Naive thymus-derived CD8-positive, alpha-beta T cell (primary cell): ENCODE measurements at regions not wholly inside any gene's neighbourhood (a gene's known extent, or its start where the extent isn't known, plus 50 kb on each side); places are given as distances from the start of the nearest gene placed in this dataset.
"Not testable (repeated sequence)": the region's sequence is repeated elsewhere in the genome, so short reads cannot be mapped to it uniquely, and the experiment has no call there.

Experiments
- ATAC-seq, 2 donors: fragments of 150-1000 bp; cut with Tn5 transposase in 1 of 2; sonication (Bioruptor Pico), chemical (Tn5 transposase) in 1 of 2; 1 replicate in 1 of 2; 2 replicates in 1 of 2; pipeline ENCODE4 v1.10.0; 2021; ENCODE audit warnings: mild to moderate bottlenecking in 2 of 2, moderate library complexity in 2 of 2
- POLR2A ChIA-PET: fragments of 350-600 bp; sonication (Branson Sonifier 250); formaldehyde crosslinking; loops from one replicate; lab custom pipeline; 2021; ENCODE audit warnings: antibody characterized with exemption; lab: Charles Lee
- DNase-seq, 10 donors: peaks; one replicate each; pipeline versions ENCODE4 v3.0.0 to v3.0.0-alpha.2; 2020 to 2022
- H3K27ac Mint-ChIP-seq, 10 donors: one replicate each; pipeline ENCODE4 v1.8.0; 2020 to 2022; ENCODE audit warnings: mild to moderate bottlenecking in 10 of 10, mixed read lengths in 10 of 10, moderate library complexity in 4 of 10, inconsistent platforms in 1 of 10
- H3K27me3 Mint-ChIP-seq, 5 donors: one replicate each; pipeline ENCODE4 v1.8.0; 2021 to 2022; ENCODE audit warnings: mixed read lengths in 5 of 5
- H3K36me3 Mint-ChIP-seq, 3 donors: one replicate each; pipeline ENCODE4 v1.8.0; 2020 to 2022; ENCODE audit warnings: mixed read lengths in 3 of 3, mild to moderate bottlenecking in 2 of 3, inconsistent platforms in 1 of 3
- H3K4me1 Mint-ChIP-seq, 4 donors: one replicate each; pipeline ENCODE4 v1.8.0; 2021 to 2022; ENCODE audit warnings: mixed read lengths in 4 of 4
- H3K4me3 Mint-ChIP-seq, 10 donors: one replicate each; pipeline ENCODE4 v1.8.0; 2020 to 2022; ENCODE audit warnings: mild to moderate bottlenecking in 10 of 10, mixed read lengths in 10 of 10, moderate library complexity in 6 of 10, inconsistent platforms in 1 of 10
- H3K9me3 Mint-ChIP-seq, 9 donors: one replicate each; pipeline ENCODE4 v1.8.0; 2020 to 2022; ENCODE audit warnings: mixed read lengths in 9 of 9, mild to moderate bottlenecking in 3 of 9, inconsistent platforms in 1 of 9, moderate library complexity in 1 of 9

DNA sequence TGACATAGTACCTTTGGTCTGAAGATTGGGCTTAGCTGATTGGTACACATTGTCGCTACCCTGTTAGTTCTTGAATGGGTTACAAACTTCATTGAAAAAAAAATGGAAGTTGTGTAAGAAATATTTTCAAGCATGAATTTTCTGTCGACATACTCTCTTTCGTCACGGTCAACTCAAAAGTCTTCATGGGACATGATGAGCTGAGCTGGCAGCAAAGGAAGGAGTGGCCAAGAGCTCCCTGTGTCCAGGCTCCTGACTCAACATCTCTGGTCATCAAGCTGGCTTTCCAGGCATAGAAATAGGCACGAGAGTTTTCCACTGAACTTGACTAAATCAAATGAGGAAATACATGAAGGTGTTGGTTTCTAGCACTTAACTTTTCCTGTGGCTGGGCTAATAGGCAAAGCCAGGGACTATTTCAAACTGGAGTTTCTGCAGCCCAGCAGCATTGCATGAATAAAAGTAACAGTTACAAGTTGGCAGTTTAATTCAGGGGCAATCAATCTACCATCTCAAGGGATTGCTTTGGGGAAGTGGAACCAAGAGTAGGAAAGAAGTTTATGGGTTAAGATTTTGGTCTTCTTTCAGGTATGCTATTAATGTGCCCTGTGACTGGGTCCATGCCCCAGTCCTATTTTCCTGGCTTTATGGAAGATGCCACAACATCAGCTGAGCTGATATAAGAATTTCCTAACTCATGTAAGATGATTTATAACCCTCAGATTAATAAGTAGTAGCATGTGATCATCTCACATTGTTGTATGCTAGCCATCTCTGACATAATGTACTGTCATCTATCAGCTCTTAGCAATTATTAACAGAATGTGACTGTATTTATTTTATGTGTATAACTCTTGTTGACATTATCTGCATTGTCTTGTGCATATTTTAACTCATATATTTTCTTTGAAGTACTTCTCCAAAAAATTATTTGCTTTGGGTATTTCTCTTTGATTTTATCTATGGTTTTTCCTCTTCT lies 385.8 kb downstream of the DLEU7 start:
- POLR2A ChIA-PET: interaction anchor here (0.7 kb wide), 1 partner anchor 1641 kb away, joined by 3 read pairs; no protein-coding TSS in a partner anchor
- no peak for DNase-seq
- Mint-ChIP-seq H3K9me3 (no peaks in the 10 kb centered on the region), H3K4me1 (peaks cover 0 to 8% (median 0%) of the 10 kb centered on the region in 4 donors), H3K36me3 (no peaks in the 10 kb centered on the region), H3K27me3 (no peaks in the 10 kb centered on the region), H3K4me3 (no peak overlapping the region), H3K27ac (no peak overlapping the region)
- no peak for ATAC-seq

DNA sequence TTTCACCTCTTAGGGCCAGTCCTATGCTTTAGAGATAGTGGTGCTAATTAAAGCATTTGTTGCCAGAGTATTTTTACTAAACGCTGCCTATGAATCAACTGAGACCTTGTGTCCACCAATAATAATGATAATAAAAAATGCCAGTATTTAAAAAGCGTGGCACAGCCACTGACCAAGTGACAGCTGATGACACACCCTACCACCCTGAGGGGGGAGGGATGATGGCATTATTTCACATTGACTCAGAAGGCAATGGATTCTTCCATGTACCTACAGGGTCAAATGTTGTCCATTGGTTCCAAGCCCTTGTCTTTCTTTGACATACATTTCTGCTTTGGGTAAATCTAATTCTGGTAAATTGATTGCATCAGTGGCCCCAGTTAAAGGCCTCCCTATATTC lies 384.4 kb downstream of the DLEU7 start:
- Mint-ChIP-seq H3K27ac (no peak overlapping the region), H3K9me3 (no peaks in the 10 kb centered on the region), H3K27me3 (no peaks in the 10 kb centered on the region), H3K36me3 (no peaks in the 10 kb centered on the region), H3K4me1 (peaks cover 0 to 8% (median 0%) of the 10 kb centered on the region in 4 donors), H3K4me3 (no peak overlapping the region)
- no peak for DNase-seq
- POLR2A ChIA-PET: no interaction called here
- no peak for ATAC-seq

DNA sequence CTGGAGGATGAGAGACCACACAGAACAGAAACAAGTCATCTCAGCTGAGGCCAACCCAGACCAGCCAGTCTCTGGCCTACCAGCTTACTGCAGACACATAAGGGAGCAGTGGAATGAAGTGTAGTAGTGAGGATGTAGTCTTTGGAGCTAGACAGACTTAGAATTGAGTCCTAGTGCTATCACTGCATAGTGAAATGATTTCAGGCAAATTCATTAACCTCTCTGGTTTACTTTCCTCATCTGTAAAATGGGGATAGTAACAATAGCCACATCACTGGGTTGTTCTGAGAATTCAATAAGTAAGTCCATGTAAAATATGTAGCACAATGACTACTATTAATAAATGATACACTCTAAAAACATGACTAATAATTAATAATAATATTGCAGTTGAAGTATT lies 383.8 kb downstream of the DLEU7 start:
- DNase-seq: no peak
- H3K4me1 Mint-ChIP-seq: peaks cover 0 to 8% (median 0%) of the 10 kb centered on the region in 4 donors
- POLR2A ChIA-PET: no interaction called here
- no peaks in the 10 kb centered on the region for H3K27me3 Mint-ChIP-seq
- no peaks in the 10 kb centered on the region for H3K9me3 Mint-ChIP-seq
- H3K4me3 Mint-ChIP-seq: no peak overlapping the region
- no peaks in the 10 kb centered on the region for H3K36me3 Mint-ChIP-seq
- ATAC-seq: no peak
- no peak overlapping the region for H3K27ac Mint-ChIP-seq

DNA sequence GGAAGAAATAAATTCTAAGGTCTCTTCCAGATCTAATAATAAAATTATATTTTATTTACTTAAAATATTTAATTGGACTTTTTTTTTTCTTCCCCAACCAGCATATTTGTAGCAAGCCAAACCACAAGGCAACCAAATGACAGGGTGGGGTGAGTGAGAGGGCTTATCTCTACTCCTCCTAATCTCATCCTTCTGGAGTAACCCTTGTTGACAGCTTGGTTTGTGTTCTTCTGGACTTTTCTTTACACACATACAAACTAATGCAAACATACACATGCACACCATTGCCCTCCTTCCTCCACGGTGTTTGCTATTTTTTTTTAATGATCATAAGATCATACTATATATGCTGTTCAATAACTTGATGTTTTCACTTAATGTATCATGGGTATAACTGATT lies 383.1 kb downstream of the DLEU7 start:
- no peak overlapping the region for H3K27ac Mint-ChIP-seq
- ATAC-seq: no peak
- peaks cover 0 to 8% (median 0%) of the 10 kb centered on the region in 4 donors for H3K4me1 Mint-ChIP-seq
- H3K36me3 Mint-ChIP-seq: no peaks in the 10 kb centered on the region
- H3K4me3 Mint-ChIP-seq: peak overlapping the region in 1 of 10 donors; percentile 2
- H3K9me3 Mint-ChIP-seq: no peaks in the 10 kb centered on the region
- no peaks in the 10 kb centered on the region for H3K27me3 Mint-ChIP-seq
- POLR2A ChIA-PET: no interaction called here
- no peak for DNase-seq

DNA sequence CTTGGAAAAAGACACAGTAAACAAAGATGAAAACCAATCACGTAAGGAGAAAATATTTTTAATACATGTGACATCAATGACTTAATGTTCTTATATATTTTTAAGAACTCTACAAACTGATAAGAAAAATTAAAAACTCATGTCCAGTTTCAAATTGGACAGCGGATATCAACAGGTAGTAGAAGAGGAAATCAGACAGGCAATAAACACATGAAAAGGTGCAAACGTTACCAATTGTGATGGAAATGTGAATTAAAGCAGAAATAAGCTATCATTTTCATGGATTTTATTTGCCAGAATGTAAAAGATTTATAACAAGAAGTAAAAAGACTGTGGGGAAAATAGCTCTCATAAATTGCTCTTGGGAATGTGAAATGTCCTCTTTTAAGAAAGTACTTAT lies 382.3 kb downstream of the DLEU7 start:
- no peak overlapping the region for H3K4me3 Mint-ChIP-seq
- DNase-seq (no peak), ATAC-seq (no peak)
- peaks cover 0 to 8% (median 0%) of the 10 kb centered on the region in 4 donors for H3K4me1 Mint-ChIP-seq
- no peaks in the 10 kb centered on the region for H3K9me3 Mint-ChIP-seq
- H3K36me3 Mint-ChIP-seq: no peaks in the 10 kb centered on the region
- peaks cover 0 to 2% (median 0%) of the 10 kb centered on the region in 5 donors for H3K27me3 Mint-ChIP-seq
- no peak overlapping the region for H3K27ac Mint-ChIP-seq
- POLR2A ChIA-PET: no interaction called here

DNA sequence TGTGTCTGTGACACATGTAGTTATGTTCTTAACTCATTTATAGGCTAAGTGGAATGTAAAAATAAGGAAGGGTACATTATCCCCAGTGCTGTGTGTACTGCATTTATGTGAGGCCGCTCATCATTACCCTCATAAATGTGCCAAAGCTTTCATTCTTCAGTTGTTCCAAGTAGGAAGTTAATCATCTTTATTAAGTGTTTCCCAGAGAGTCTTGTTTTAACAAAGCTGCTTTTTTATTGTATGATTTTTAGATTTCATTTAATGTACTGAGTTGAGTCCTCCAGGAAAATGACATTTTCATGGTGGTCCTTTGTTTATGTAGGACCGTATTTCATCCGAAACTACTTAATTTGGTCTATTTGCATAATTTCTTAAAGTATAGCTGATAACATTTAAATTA lies 379.8 kb downstream of the DLEU7 start:
- POLR2A ChIA-PET: no interaction called here
- Mint-ChIP-seq H3K27ac (no peak overlapping the region), H3K4me3 (no peak overlapping the region), H3K4me1 (peaks cover 0 to 3% (median 0%) of the 10 kb centered on the region in 4 donors), H3K9me3 (no peaks in the 10 kb centered on the region), H3K27me3 (peaks cover 0 to 12% (median 5%) of the 10 kb centered on the region in 5 donors), H3K36me3 (no peaks in the 10 kb centered on the region)
- no peak for ATAC-seq
- no peak for DNase-seq

DNA sequence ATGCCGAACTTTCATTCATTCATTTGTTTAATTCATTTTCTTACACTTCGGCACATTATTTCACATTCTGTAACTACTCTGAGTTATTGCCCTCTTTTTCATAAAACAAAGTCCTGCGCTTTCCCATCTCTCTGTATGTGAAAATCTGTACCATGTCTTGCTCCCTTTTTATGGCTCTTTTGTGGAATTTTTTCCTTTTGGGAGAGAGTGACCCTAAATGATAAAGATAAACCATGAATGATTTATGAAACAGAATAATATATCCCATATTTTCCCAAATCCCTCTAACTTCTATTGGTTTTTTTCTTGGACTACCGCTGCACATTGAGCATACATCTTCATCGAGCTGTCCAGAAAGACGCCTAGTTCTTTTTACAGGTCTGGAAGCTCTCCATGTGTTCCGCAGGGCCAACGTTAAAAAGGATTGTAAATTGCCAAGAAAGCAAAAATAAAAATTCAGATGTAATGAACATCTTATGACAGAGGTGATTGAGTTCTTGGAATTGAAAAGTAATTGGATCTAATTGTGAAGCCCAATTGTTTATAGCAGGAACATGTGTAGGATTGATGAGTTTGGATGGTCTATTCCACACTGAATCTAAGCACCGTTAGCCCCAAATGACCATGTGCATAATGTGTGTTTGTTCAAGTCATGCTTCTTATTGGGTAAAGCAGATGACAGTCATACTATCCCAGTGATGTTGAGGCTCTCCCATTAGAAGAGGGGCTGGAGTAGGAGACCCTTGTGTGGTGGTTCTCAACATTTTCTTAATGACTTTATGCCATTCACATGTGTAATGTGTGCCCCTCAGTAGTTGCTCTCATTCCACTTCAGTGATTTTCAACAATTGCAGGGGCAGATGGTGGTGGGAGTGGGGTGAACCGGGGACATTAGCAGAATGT lies 378.9 kb downstream of the DLEU7 start:
- Mint-ChIP-seq H3K9me3 (no peaks in the 10 kb centered on the region), H3K36me3 (no peaks in the 10 kb centered on the region), H3K27me3 (peaks cover 2 to 17% (median 5%) of the 10 kb centered on the region in 5 donors), H3K4me3 (no peak overlapping the region), H3K4me1 (peaks cover 0 to 3% (median 0%) of the 10 kb centered on the region in 4 donors), H3K27ac (no peak overlapping the region)
- DNase-seq (no peak), ATAC-seq (no peak)
- POLR2A ChIA-PET: no interaction called here

DNA sequence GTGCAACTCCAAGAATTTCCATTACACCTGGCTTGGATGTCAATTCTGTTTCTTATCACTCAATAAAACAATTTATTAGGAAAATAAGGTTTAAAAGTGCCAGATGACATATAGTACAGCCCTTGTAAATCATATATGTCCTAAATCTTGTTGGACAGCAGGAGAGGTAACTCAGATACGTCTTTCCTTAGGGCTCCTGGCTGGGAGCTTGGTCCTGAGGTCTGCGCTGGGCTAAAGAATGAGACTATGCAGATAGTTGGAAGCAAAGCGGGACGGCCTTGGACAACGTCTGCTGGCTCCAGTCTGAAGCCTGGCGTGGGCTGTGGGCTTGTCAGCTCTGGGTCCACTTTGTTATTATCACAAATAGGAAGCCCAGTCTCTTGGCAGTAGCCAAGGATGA lies 377.0 kb downstream of the DLEU7 start:
- Mint-ChIP-seq H3K4me3 (no peak overlapping the region), H3K36me3 (no peaks in the 10 kb centered on the region), H3K27me3 (peaks cover 2 to 18% (median 5%) of the 10 kb centered on the region in 5 donors), H3K9me3 (no peaks in the 10 kb centered on the region), H3K27ac (no peak overlapping the region), H3K4me1 (no peaks in the 10 kb centered on the region)
- DNase-seq: no peak
- POLR2A ChIA-PET: no interaction called here
- no peak for ATAC-seq

DNA sequence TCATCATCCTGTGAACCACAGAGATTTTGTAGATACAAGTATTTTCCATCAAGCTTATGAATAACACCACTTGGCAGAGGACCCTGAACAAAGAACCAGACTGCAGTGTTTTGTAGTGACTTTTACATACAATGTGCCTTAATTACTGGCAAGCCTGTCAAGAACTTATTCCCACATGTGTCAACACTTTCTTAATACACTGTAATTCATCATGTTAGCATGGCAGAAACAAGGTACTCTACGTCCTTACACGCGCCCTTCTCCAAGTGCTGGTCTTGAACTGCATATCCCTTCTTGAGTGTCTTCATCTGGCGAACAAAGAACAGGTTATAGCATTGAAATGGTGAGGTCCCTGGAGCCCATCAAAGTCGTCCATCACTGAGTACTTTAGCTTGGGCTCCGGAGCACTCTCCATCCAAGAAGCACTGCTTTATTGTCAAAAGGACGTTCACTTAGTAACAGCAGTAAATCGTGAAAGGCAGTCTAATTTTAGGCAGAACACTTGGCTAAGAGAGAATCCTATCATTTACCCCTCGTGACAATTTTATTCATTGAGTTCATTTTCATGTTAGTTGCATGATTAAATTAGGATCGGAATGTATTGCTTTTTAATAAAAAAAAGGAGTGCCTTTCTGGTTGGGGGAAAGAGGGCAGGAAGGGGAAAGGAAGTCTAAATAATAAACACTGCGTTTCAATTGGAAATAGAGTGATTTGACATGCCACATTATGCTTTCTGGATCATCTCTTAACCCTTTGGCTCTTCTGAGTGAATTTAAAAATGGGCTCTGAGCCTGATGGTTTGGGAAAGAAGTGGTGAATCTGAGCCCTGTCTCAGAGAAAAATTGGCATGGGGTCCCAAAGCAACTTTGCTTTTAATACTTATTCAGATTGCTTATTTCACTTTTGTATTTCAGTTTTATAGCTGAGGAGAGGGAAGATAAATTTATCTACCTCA lies 376.1 kb downstream of the DLEU7 start:
- no peak for ATAC-seq
- POLR2A ChIA-PET: no interaction called here
- DNase-seq: no peak
- Mint-ChIP-seq H3K27ac (no peak overlapping the region), H3K36me3 (no peaks in the 10 kb centered on the region), H3K27me3 (peaks cover 2 to 18% (median 5%) of the 10 kb centered on the region in 5 donors), H3K4me3 (no peak overlapping the region), H3K9me3 (no peaks in the 10 kb centered on the region), H3K4me1 (no peaks in the 10 kb centered on the region)

DNA sequence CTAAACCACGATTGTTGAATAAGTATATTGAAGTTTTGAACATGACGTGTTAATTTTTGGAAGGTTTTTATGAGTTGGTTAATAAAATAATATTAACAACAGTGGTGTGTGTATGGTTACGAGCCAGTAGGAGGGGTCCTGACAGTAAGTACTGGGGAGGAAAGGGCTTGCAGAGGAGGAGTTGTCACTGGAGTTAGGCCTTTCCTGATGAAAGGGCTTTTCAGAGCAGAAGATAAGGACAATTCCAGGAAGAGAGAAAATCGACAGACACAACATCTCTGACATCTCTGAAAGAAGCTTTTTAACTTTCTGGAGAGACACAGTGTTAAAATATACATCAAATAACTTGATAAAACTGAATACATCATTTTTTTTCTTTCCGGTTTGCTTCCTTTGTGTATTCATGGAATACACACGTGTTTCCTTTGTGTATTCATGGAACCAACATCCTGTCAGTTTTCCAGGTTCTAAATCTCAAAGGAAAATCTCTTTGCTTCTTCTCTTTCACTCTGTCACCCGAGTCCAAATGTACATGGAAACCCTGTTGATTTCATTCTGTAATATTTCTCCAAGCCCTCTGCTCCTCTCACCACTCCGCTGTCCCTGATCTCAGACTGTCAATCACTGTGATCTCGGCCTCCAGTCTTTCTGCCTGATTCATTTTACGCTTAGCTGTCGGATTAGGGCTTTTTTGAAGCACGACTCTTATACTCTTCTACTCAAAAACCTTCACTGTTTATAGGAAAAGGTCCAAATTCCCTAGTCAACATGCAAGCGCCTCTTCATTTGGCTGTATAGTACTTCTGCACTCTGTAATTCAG lies 374.4 kb downstream of the DLEU7 start:
- no peak overlapping the region for H3K4me3 Mint-ChIP-seq
- peaks cover 2 to 18% (median 5%) of the 10 kb centered on the region in 5 donors for H3K27me3 Mint-ChIP-seq
- H3K27ac Mint-ChIP-seq: no peak overlapping the region
- POLR2A ChIA-PET: no interaction called here
- ATAC-seq: no peak
- H3K9me3 Mint-ChIP-seq: no peaks in the 10 kb centered on the region
- no peak for DNase-seq
- no peaks in the 10 kb centered on the region for H3K4me1 Mint-ChIP-seq
- no peaks in the 10 kb centered on the region for H3K36me3 Mint-ChIP-seq

DNA sequence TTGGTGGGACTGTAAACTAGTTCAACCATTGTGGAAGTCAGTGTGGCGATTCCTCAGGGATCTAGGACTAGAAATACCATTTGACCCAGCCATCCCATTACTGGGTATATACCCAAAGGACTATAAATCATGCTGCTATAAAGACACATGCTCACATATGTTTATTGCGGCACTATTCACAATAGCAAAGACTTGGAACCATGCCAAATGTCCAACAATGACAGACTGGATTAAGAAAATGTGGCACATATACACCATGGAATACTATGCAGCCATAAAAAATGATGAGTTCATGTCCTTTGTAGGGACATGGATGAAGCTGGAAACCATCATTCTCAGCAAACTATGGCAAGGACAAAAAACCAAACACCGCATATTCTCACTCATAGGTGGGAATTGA lies 370.4 kb downstream of the DLEU7 start:
- POLR2A ChIA-PET, H3K27ac Mint-ChIP-seq, ATAC-seq, H3K36me3 Mint-ChIP-seq, H3K4me3 Mint-ChIP-seq, DNase-seq, H3K9me3 Mint-ChIP-seq, H3K27me3 Mint-ChIP-seq, H3K4me1 Mint-ChIP-seq: not testable (repeated sequence)
